Right lobe of liver (tissue), 6 donors: ENCODE measurements at regions not wholly inside any gene's neighbourhood (a gene's known extent, or its start where the extent isn't known, plus 50 kb on each side); places are given as distances from the start of the nearest gene placed in this dataset.

Experiments used
- ATAC-seq, 4 donors: fragments of 200-7000 bp; cut with Tn5 transposase; one replicate each; pipeline ENCODE4 v1.9.1; 2020; ENCODE audit warnings: mild to moderate bottlenecking in 4 of 4, moderate library complexity in 4 of 4
- DNase-seq, 3 donors: peaks; one replicate each; pipeline ENCODE4 v3.0.0-alpha.2; 2020
- H3K27ac ChIP-seq, 3 donors: fragments of 200-600 bp; one replicate each; pipeline ENCODE4 v1.8.0; 2022
- H3K27me3 ChIP-seq, 2 donors: fragments of 200-600 bp; one replicate each; pipeline ENCODE4 v1.8.0; 2022
- H3K36me3 ChIP-seq, 4 donors: fragments of 200-600 bp; sonication (generic) in 1 of 4; one replicate each; pipeline versions ENCODE4 v1.5.1 to v1.8.0; 2017 to 2022; ENCODE audit warnings: control low read depth in 1 of 4
- H3K4me1 ChIP-seq, 4 donors: fragments of 200-600 bp; sonication (generic) in 1 of 4; one replicate each; pipeline versions ENCODE4 v1.5.1 to v1.8.0; 2017 to 2022; ENCODE audit warnings: control low read depth in 1 of 4
- H3K4me3 ChIP-seq, 3 donors: fragments of 200-600 bp; one replicate each; pipeline ENCODE4 v1.8.0; 2022
- H3K9me3 ChIP-seq, 4 donors: fragments of 200-600 bp; sonication (generic) in 1 of 4; one replicate each; pipeline versions ENCODE4 v1.5.1 to v1.8.0; 2017 to 2022; ENCODE audit warnings: control low read depth in 1 of 4
- CTCF ChIP-seq, 4 donors: fragments of 200-600 bp in 3 of 4; fragments of 450-650 bp in 1 of 4; IDR thresholded peaks; one replicate each; pipeline versions ENCODE4 v1.5.1 to v1.8.0; 2016 to 2022; ENCODE audit warnings: antibody characterized with exemption in 4 of 4, mild to moderate bottlenecking in 2 of 4
- POLR2A ChIP-seq: fragments of 450-650 bp; IDR thresholded peaks from one replicate; pipeline ENCODE4 v1.6.1; 2017; ENCODE audit warnings: antibody characterized with exemption, mild to moderate bottlenecking
- WGBS: methylation state at CpG from one replicate; pipeline ENCODE4 v1.1.6; 2018; ENCODE audit warnings: low coverage, low lambda C conversion rate; ENCODE audit not compliant: insufficient coverage; ENCODE audit errors: missing lambda C conversion rate; 5-methylcytosine and 5-hydroxymethylcytosine counted together
- intact Hi-C, 2 donors: fragments of 100-400 bp; cut with DNase I; formaldehyde crosslinking; loops; one replicate each; pipeline versions ENCODE4 v1.11.2 to v1.14.1; 2022
- donor health status: DM: no; HTN: yes; CAD: no.
- donor health status: DM: no; HTN: no; CAD: no.
- donor health status: DM: no; HTN: no; CAD: no.
- donor health status: DM: no; HTN: yes; CAD: no.
- donor health status: DM: no; HTN: yes; CAD: no.

- intact Hi-C loops = no loop called here
- peak in 3 of 4 donors; percentile 28 to 62 (median 61) for ATAC-seq
- no peaks in the 10 kb centered on the region for H3K27me3 ChIP-seq
- no peaks in the 10 kb centered on the region for H3K4me1 ChIP-seq
- no peak for DNase-seq
- no peak overlapping the region for H3K4me3 ChIP-seq
- H3K36me3 ChIP-seq = no peaks in the 10 kb centered on the region
- no peak for TF ChIP-seq CTCF (IDR thresholded peaks at IDR 0.05)
- no peak for TF ChIP-seq POLR2A
- H3K9me3 ChIP-seq = peaks cover 0 to 3% (median 0%) of the 10 kb centered on the region in 4 donors
- peak overlapping the region in 1 of 3 donors; percentile 26 for H3K27ac ChIP-seq
These were observed 1313.0 kb upstream of the GBE1 start for GRCh38 chr3:83074485-83074884.

- no peak for ATAC-seq
These were observed 1304.5 kb upstream of the GBE1 start for GRCh38 chr3:83065851-83066460.

GRCh38 chr3:83063446-83063845, 1302.0 kb upstream of the GBE1 start:
- intact Hi-C loops = no loop called here
- Histone ChIP-seq H3K36me3 (no peaks in the 10 kb centered on the region), H3K4me1 (no peaks in the 10 kb centered on the region), H3K9me3 (peaks cover 0 to 3% (median 0%) of the 10 kb centered on the region in 4 donors), H3K4me3 (no peak overlapping the region), H3K27ac (no peak overlapping the region), H3K27me3 (no peaks in the 10 kb centered on the region)
- TF ChIP-seq POLR2A (no peak), CTCF (IDR thresholded peaks at IDR 0.05) (no peak)
- no peak for DNase-seq
- ATAC-seq = no peak
- 46% methylated on average over 2 of the region's 2 CpGs for WGBS

More at GRCh38 chr3:83065851-83066460, 1304.5 kb upstream of the GBE1 start:
- TF ChIP-seq POLR2A = no peak
- TF ChIP-seq CTCF (IDR thresholded peaks at IDR 0.05) = no peak
- Histone ChIP-seq H3K4me3 (no peak overlapping the region), H3K36me3 (no peaks in the 10 kb centered on the region), H3K27me3 (no peaks in the 10 kb centered on the region), H3K27ac (no peak overlapping the region), H3K9me3 (peaks cover 0 to 3% (median 0%) of the 10 kb centered on the region in 4 donors), H3K4me1 (no peaks in the 10 kb centered on the region)
- intact Hi-C loops = no loop called here
- no peak for DNase-seq
- WGBS = 34% methylated on average over 2 of the region's 2 CpGs

- no peaks in the 10 kb centered on the region for H3K27me3 ChIP-seq
- no peaks in the 10 kb centered on the region for H3K9me3 ChIP-seq
- ATAC-seq = peak in 3 of 4 donors; percentile 23 to 60 (median 54)
- DNase-seq = no peak
- H3K4me3 ChIP-seq = no peak overlapping the region
- no peak overlapping the region for H3K27ac ChIP-seq
- no peaks in the 10 kb centered on the region for H3K36me3 ChIP-seq
- intact Hi-C loops = no loop called here
- no peaks in the 10 kb centered on the region for H3K4me1 ChIP-seq
- TF ChIP-seq POLR2A (no peak), CTCF (IDR thresholded peaks at IDR 0.05) (peak in 2 of 4 donors; percentile 26 to 28)
- WGBS = 29% methylated on average over 2 of the region's 2 CpGs
These were observed 1287.1 kb upstream of the GBE1 start for GRCh38 chr3:83048556-83048955.

- Histone ChIP-seq H3K4me3 (no peak overlapping the region), H3K27ac (no peak overlapping the region), H3K27me3 (no peaks in the 10 kb centered on the region), H3K36me3 (no peaks in the 10 kb centered on the region), H3K4me1 (no peaks in the 10 kb centered on the region), H3K9me3 (no peaks in the 10 kb centered on the region)
- WGBS = 43% methylated on average over 1 of the region's 1 CpG
- no peak for DNase-seq
- no peak for TF ChIP-seq POLR2A
- no peak for TF ChIP-seq CTCF (IDR thresholded peaks at IDR 0.05)
- no peak for ATAC-seq
- intact Hi-C loops = no loop called here
These were observed 1278.0 kb upstream of the GBE1 start for GRCh38 chr3:83039422-83039821.
